ENCODE measurements at regions not wholly inside any gene's neighbourhood (a gene's known extent, or its start where the extent isn't known, plus 50 kb on each side); places are given as distances from the start of the nearest gene placed in this dataset.

- no peak for DNase-seq (ENCODE audit: extremely low read depth in 1 of 11, low read depth in 9 of 11, low spot score in 4 of 11)
Observed at GRCh38 chr3:150069154-150069527, 98.4 kb upstream of the PFN2 start.

GRCh38 chr3:150068440-150069153 is 97.9 kb upstream of the PFN2 start:
- no peak for DNase-seq (ENCODE audit: extremely low read depth in 1 of 11, low read depth in 9 of 11, low spot score in 4 of 11)

GRCh38 chr3:150067561-150067960 is 96.9 kb upstream of the PFN2 start:
- DNase-seq (ENCODE audit: extremely low read depth in 1 of 11, low read depth in 9 of 11, low spot score in 4 of 11): no peak

- DNase-seq (ENCODE audit: extremely low read depth in 1 of 11, low read depth in 9 of 11, low spot score in 4 of 11): no peak
Observed at GRCh38 chr3:150064971-150065370, 94.3 kb upstream of the PFN2 start.

- DNase-seq (ENCODE audit: extremely low read depth in 1 of 11, low read depth in 9 of 11, low spot score in 4 of 11): no peak
Observed at GRCh38 chr3:150063237-150063636, 92.5 kb upstream of the PFN2 start.

- no peak for DNase-seq (ENCODE audit: extremely low read depth in 1 of 11, low read depth in 9 of 11, low spot score in 4 of 11)
Observed at GRCh38 chr3:150062492-150062891, 91.8 kb upstream of the PFN2 start.

- no peak for DNase-seq (ENCODE audit: extremely low read depth in 1 of 11, low read depth in 9 of 11, low spot score in 4 of 11)
Observed at GRCh38 chr3:150061288-150062024, 90.8 kb upstream of the PFN2 start.

- no peak for DNase-seq (ENCODE audit: extremely low read depth in 1 of 11, low read depth in 9 of 11, low spot score in 4 of 11)
Observed at GRCh38 chr3:150059729-150060128, 89.0 kb upstream of the PFN2 start.

GRCh38 chr3:150059241-150059640 is 88.5 kb upstream of the PFN2 start:
- DNase-seq (ENCODE audit: extremely low read depth in 1 of 11, low read depth in 9 of 11, low spot score in 4 of 11): no peak

GRCh38 chr3:150057227-150057626 is 86.5 kb upstream of the PFN2 start:
- DNase-seq (ENCODE audit: extremely low read depth in 1 of 11, low read depth in 9 of 11, low spot score in 4 of 11): no peak

GRCh38 chr3:150055332-150055731 is 84.6 kb upstream of the PFN2 start:
- no peak for DNase-seq (ENCODE audit: extremely low read depth in 1 of 11, low read depth in 9 of 11, low spot score in 4 of 11)

- DNase-seq (ENCODE audit: extremely low read depth in 1 of 11, low read depth in 9 of 11, low spot score in 4 of 11): no peak
Observed at GRCh38 chr3:150054635-150055034, 83.9 kb upstream of the PFN2 start.

- DNase-seq (ENCODE audit: extremely low read depth in 1 of 11, low read depth in 9 of 11, low spot score in 4 of 11): no peak
Observed at GRCh38 chr3:150050510-150050909, 79.8 kb upstream of the PFN2 start.

- no peak for DNase-seq (ENCODE audit: extremely low read depth in 1 of 11, low read depth in 9 of 11, low spot score in 4 of 11)
Observed at GRCh38 chr3:150049317-150049716, 78.6 kb upstream of the PFN2 start.

GRCh38 chr3:150041877-150042276 is 71.2 kb upstream of the PFN2 start:
- no peak for DNase-seq (ENCODE audit: extremely low read depth in 1 of 11, low read depth in 9 of 11, low spot score in 4 of 11)

GRCh38 chr3:150040097-150040496 is 69.4 kb upstream of the PFN2 start:
- DNase-seq (ENCODE audit: extremely low read depth in 1 of 11, low read depth in 9 of 11, low spot score in 4 of 11): no peak

- DNase-seq (ENCODE audit: extremely low read depth in 1 of 11, low read depth in 9 of 11, low spot score in 4 of 11): no peak
Observed at GRCh38 chr3:150038830-150039229, 68.1 kb upstream of the PFN2 start.

- DNase-seq (ENCODE audit: extremely low read depth in 1 of 11, low read depth in 9 of 11, low spot score in 4 of 11): no peak
Observed at GRCh38 chr3:150036780-150037179, 66.1 kb upstream of the PFN2 start.

GRCh38 chr3:150035910-150036612 is 65.4 kb upstream of the PFN2 start:
- no peak for DNase-seq (ENCODE audit: extremely low read depth in 1 of 11, low read depth in 9 of 11, low spot score in 4 of 11)

GRCh38 chr3:150035301-150035779 is 64.6 kb upstream of the PFN2 start:
- DNase-seq (ENCODE audit: extremely low read depth in 1 of 11, low read depth in 9 of 11, low spot score in 4 of 11): no peak

Measured in renal cortex interstitium (tissue), 11 donors.